HCT116 (cell line): ENCODE measurements at regions not wholly inside any gene's neighbourhood (a gene's known extent, or its start where the extent isn't known, plus 50 kb on each side); places are given as distances from the start of the nearest gene placed in this dataset.

Source experiments
- ATAC-seq: fragments of 200-7000 bp; cut with Tn5 transposase; 2 replicates; pipeline ENCODE4 v1.9.1; 2020; ENCODE audit warnings: mild to moderate bottlenecking, moderate library complexity
- BruUV-seq: library from RNA; stranded (reverse); fragments of 400-500 nt; replicated peaks from 2 replicates; lab custom pipeline; 2021; lab: Mats Ljungman, UMichigan
- CTCF ChIA-PET: fragments of 300-600 bp; sonication (Branson Sonifier 250); formaldehyde crosslinking; loops from one replicate; lab custom pipeline; 2021; ENCODE audit warnings: antibody characterized with exemption; lab: Charles Lee
- POLR2A ChIA-PET: fragments of 300-600, 350-600 bp; sonication (Branson Sonifier 250); formaldehyde crosslinking; loops from one replicate; lab custom pipeline; 2021; ENCODE audit warnings: antibody characterized with exemption; lab: Charles Lee
- RAD21 ChIA-PET, 2 experiments: fragments of 300-600 bp; sonication (Branson Sonifier 250); formaldehyde crosslinking; loops; one replicate each; lab custom pipeline; 2023; ENCODE audit warnings: low total read pairs in 2 of 2; ENCODE audit not compliant: uncharacterized antibody in 2 of 2, unreplicated experiment in 2 of 2, low non-redundant PET in 1 of 2; lab: Charles Lee
- DNase-seq: peaks from one replicate; pipeline ENCODE4 v3.0.0-alpha.2; 2010; ENCODE audit warnings: low read depth, low spot score
- H2AFZ ChIP-seq: fragments of 200-600 bp; shearing (Covaris generic), sonication (generic); 2 replicates; pipeline ENCODE4 v1.6.1; 2017; ENCODE audit warnings: low read depth, mixed run types, mixed read lengths, antibody characterized with exemption, low read length; ENCODE audit not compliant: poor library complexity, severe bottlenecking
- H3K27ac ChIP-seq: 2 replicates; pipeline ENCODE4 v1.5.1; 2012; ENCODE audit warnings: low read depth, low read length
- H3K27me3 ChIP-seq: fragments of 200-600 bp; sonication (generic); 2 replicates; pipeline ENCODE4 v1.6.1; 2016; ENCODE audit warnings: mixed run types, low read length, mixed read lengths; ENCODE audit not compliant: insufficient read depth
- H3K36me3 ChIP-seq, 2 experiments: fragments of 200-500 bp in 1 of 2; fragments of 200-600 bp in 1 of 2; sonication (Bioruptor generic) in 1 of 2; sonication (generic) in 1 of 2; 2 replicates each; pipeline versions ENCODE4 v1.5.1 to v1.6.1; 2014 to 2016; ENCODE audit warnings: low read length in 2 of 2, inconsistent platforms in 1 of 2, mixed read lengths in 1 of 2, mixed run types in 1 of 2; ENCODE audit not compliant: insufficient read depth in 2 of 2, control insufficient read depth in 1 of 2
- H3K4me1 ChIP-seq, 2 experiments: fragments of 200-600 bp in 1 of 2; sonication (generic) in 1 of 2; 2 replicates each; pipeline versions ENCODE4 v1.5.1 to v1.6.1; 2012 to 2017; ENCODE audit warnings: low read length in 2 of 2, inconsistent platforms in 1 of 2, mild to moderate bottlenecking in 1 of 2, mixed read lengths in 1 of 2, mixed run types in 1 of 2, moderate library complexity in 1 of 2; ENCODE audit not compliant: insufficient read depth in 2 of 2, control insufficient read depth in 1 of 2
- H3K4me2 ChIP-seq: fragments of 200-600 bp; sonication (generic); 2 replicates; pipeline ENCODE4 v1.6.1; 2017; ENCODE audit warnings: mixed run types, low read length, mixed read lengths
- H3K4me3 ChIP-seq, 2 experiments: fragments of 200-600 bp in 1 of 2; sonication (generic) in 1 of 2; replicated peaks in 1 of 2; 2 replicates each; pipeline ENCODE4 v1.5.1; 2011 to 2016; ENCODE audit warnings: low read length in 2 of 2, control low read depth in 1 of 2, low read depth in 1 of 2, mild to moderate bottlenecking in 1 of 2, mixed read lengths in 1 of 2, mixed run types in 1 of 2
- H3K79me2 ChIP-seq: fragments of 200-600 bp; sonication (generic); 2 replicates; pipeline ENCODE4 v1.6.1; 2017; ENCODE audit warnings: mild to moderate bottlenecking, mixed run types, low read length, moderate library complexity, mixed read lengths; ENCODE audit not compliant: insufficient read depth
- H3K9ac ChIP-seq: fragments of 200-600 bp; sonication (generic); 2 replicates; pipeline ENCODE4 v1.6.1; 2016; ENCODE audit warnings: low read length, mixed read lengths
- H3K9me2 ChIP-seq: fragments of 200-600 bp; sonication (generic), shearing (Covaris generic); 2 replicates; pipeline ENCODE4 v1.6.1; 2017; ENCODE audit warnings: mixed run types, mild to moderate bottlenecking, moderate library complexity; ENCODE audit not compliant: insufficient read depth
- H3K9me3 ChIP-seq, 2 experiments: fragments of 200-500 bp in 1 of 2; fragments of 200-600 bp in 1 of 2; sonication (Bioruptor generic) in 1 of 2; sonication (generic) in 1 of 2; 2 replicates each; pipeline ENCODE4 v1.6.1; 2014 to 2017; ENCODE audit warnings: low read length in 2 of 2, mixed read lengths in 2 of 2, inconsistent platforms in 1 of 2, low read depth in 1 of 2, mild to moderate bottlenecking in 1 of 2, mixed run types in 1 of 2, moderate library complexity in 1 of 2; ENCODE audit not compliant: control insufficient read depth in 1 of 2, insufficient read depth in 1 of 2
- H4K20me1 ChIP-seq: fragments of 200-600 bp; sonication (generic), shearing (Covaris generic); 2 replicates; pipeline ENCODE4 v1.6.1; 2017; ENCODE audit warnings: mixed run types, mild to moderate bottlenecking, moderate library complexity; ENCODE audit not compliant: insufficient read depth
- ATF3 ChIP-seq: IDR thresholded peaks from 2 replicates; pipeline ENCODE4 v1.6.1; 2012
- CBX3 ChIP-seq: IDR thresholded peaks from 2 replicates; pipeline ENCODE4 v1.6.1; 2012; ENCODE audit warnings: low read depth
- EGR1 ChIP-seq: IDR thresholded peaks from 2 replicates; pipeline ENCODE4 v1.6.1; 2012; ENCODE audit warnings: low read depth
- ELF1 ChIP-seq: IDR thresholded peaks from 2 replicates; pipeline ENCODE4 v1.6.1; 2012; ENCODE audit warnings: low read depth, borderline replicate concordance
- EZH2 ChIP-seq: fragments of 200-600 bp; sonication (generic); IDR thresholded peaks from 2 replicates; pipeline ENCODE4 v1.6.1; 2017; ENCODE audit warnings: antibody characterized with exemption, mixed run types
- FOSL1 ChIP-seq: IDR thresholded peaks from 2 replicates; pipeline ENCODE4 v1.6.1; 2012; ENCODE audit warnings: low read depth
- POLR2A ChIP-seq: IDR thresholded peaks from 2 replicates; pipeline ENCODE4 v1.7.0; 2011; ENCODE audit warnings: borderline replicate concordance; ENCODE audit not compliant: insufficient read depth, insufficient read length; ENCODE audit errors: extremely low read depth
- RAD21 ChIP-seq: IDR thresholded peaks from 2 replicates; pipeline ENCODE4 v1.6.1; 2012; ENCODE audit warnings: low read depth, mild to moderate bottlenecking
- SP1 ChIP-seq: IDR thresholded peaks from 2 replicates; pipeline ENCODE4 v1.6.1; 2012; ENCODE audit warnings: low read depth
- SRF ChIP-seq: IDR thresholded peaks from 2 replicates; pipeline ENCODE4 v1.6.1; 2012; ENCODE audit warnings: low read depth
- TCF7L2 ChIP-seq: IDR thresholded peaks from 2 replicates; pipeline ENCODE4 v1.7.0; 2011; ENCODE audit warnings: borderline replicate concordance, inconsistent platforms; ENCODE audit not compliant: insufficient read depth, insufficient read length; ENCODE audit errors: extremely low read depth
- YY1 ChIP-seq: IDR thresholded peaks from 2 replicates; pipeline ENCODE4 v1.6.1; 2011; ENCODE audit warnings: low read length, low read depth, moderate library complexity, mild to moderate bottlenecking; ENCODE audit not compliant: insufficient replicate concordance; ENCODE audit errors: extremely low read depth
- ZFX ChIP-seq: fragments of 450-650 bp; IDR thresholded peaks from 2 replicates; pipeline ENCODE4 v1.6.1; 2017
- intact Hi-C: fragments of 100-400 bp; cut with micrococcal nuclease; formaldehyde crosslinking; loops from 2 replicates; pipeline ENCODE4 v1.10.0; 2022
- TF ChIP-seq, protein P1 (sequence below): IDR thresholded peaks from 2 replicates; pipeline ENCODE4 v1.6.1; 2011; ENCODE audit warnings: mild to moderate bottlenecking, low read length, moderate library complexity; ENCODE audit not compliant: insufficient replicate concordance; ENCODE audit errors: extremely low read depth
- TF ChIP-seq, protein P2 (sequence below): IDR thresholded peaks from 2 replicates; pipeline ENCODE4 v1.6.1; 2012
- TF ChIP-seq, protein P3 (sequence below), 3 experiments: fragments of 200-600 bp in 1 of 3; sonication (generic) in 1 of 3; IDR thresholded peaks in 2 of 3; conservative IDR thresholded peaks in 1 of 3; 2 replicates each; pipeline ENCODE4 v1.5.1; 2012 to 2017; ENCODE audit warnings: low read depth in 2 of 3, low read length in 2 of 3, antibody characterized with exemption in 1 of 3, borderline replicate concordance in 1 of 3, control low read depth in 1 of 3, mild to moderate bottlenecking in 1 of 3, mixed read lengths in 1 of 3, mixed run types in 1 of 3, moderate library complexity in 1 of 3; ENCODE audit not compliant: insufficient read depth in 1 of 3

DNA sequence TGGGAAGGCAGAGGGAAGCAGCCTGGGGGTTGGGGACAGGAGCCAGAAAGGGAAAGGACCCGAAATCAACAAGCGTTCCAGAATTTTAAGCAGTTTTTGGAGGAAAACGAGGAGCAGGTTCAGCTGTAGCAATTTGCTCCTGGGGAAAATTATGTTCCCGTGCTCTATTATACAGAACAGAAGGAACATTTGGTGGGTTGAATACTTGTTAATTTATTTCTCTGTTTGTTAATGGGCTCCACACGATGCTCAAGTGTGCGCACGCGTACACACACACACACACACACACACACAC lies 149.2 kb upstream of the LINGO1 start:
- Histone ChIP-seq H3K4me3 (no peak overlapping the region), H3K4me2 (no peak overlapping the region), H2AFZ (no peak overlapping the region), H3K36me3 (no peaks in the 10 kb centered on the region), H3K27me3 (no peaks in the 10 kb centered on the region), H3K9me3 (no peaks in the 10 kb centered on the region), H3K9me2 (no peaks in the 10 kb centered on the region), H3K4me1 (no peaks in the 10 kb centered on the region), H3K27ac (no peak overlapping the region), H4K20me1 (no peaks in the 10 kb centered on the region), H3K9ac (no peak overlapping the region), H3K79me2 (no peaks in the 10 kb centered on the region)
- TF ChIP-seq ATF3 (no peak), EGR1 (no peak), FOSL1 (no peak), ZFX (no peak), YY1 (no peak), ELF1 (no peak), EZH2 (no peak), CBX3 (no peak), POLR2A (no peak), TCF7L2 (no peak), RAD21 (no peak), SRF (no peak), SP1 (no peak)
- TF ChIP-seq, protein P1, sequence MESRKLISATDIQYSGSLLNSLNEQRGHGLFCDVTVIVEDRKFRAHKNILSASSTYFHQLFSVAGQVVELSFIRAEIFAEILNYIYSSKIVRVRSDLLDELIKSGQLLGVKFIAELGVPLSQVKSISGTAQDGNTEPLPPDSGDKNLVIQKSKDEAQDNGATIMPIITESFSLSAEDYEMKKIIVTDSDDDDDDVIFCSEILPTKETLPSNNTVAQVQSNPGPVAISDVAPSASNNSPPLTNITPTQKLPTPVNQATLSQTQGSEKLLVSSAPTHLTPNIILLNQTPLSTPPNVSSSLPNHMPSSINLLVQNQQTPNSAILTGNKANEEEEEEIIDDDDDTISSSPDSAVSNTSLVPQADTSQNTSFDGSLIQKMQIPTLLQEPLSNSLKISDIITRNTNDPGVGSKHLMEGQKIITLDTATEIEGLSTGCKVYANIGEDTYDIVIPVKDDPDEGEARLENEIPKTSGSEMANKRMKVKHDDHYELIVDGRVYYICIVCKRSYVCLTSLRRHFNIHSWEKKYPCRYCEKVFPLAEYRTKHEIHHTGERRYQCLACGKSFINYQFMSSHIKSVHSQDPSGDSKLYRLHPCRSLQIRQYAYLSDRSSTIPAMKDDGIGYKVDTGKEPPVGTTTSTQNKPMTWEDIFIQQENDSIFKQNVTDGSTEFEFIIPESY: no peak
- TF ChIP-seq, protein P2, sequence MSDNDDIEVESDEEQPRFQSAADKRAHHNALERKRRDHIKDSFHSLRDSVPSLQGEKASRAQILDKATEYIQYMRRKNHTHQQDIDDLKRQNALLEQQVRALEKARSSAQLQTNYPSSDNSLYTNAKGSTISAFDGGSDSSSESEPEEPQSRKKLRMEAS: no peak
- TF ChIP-seq, protein P3, sequence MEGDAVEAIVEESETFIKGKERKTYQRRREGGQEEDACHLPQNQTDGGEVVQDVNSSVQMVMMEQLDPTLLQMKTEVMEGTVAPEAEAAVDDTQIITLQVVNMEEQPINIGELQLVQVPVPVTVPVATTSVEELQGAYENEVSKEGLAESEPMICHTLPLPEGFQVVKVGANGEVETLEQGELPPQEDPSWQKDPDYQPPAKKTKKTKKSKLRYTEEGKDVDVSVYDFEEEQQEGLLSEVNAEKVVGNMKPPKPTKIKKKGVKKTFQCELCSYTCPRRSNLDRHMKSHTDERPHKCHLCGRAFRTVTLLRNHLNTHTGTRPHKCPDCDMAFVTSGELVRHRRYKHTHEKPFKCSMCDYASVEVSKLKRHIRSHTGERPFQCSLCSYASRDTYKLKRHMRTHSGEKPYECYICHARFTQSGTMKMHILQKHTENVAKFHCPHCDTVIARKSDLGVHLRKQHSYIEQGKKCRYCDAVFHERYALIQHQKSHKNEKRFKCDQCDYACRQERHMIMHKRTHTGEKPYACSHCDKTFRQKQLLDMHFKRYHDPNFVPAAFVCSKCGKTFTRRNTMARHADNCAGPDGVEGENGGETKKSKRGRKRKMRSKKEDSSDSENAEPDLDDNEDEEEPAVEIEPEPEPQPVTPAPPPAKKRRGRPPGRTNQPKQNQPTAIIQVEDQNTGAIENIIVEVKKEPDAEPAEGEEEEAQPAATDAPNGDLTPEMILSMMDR (IDR thresholded peaks at IDR 0.05 in 2 of 3, conservative IDR thresholded peaks at IDR 0.05 in 1 of 3; ENCODE audit: borderline replicate concordance in 1 of 3, insufficient read depth in 1 of 3, low read depth in 2 of 3, low read length in 2 of 3): no peak
- DNase-seq (no peak), ATAC-seq (no peak)
- CTCF ChIA-PET: no interaction called here
- POLR2A ChIA-PET: no interaction called here
- BruUV-seq: no TSS peak
- intact Hi-C loops: no loop called here
- RAD21 ChIA-PET: no interaction called here
